ENCODE measurements at regions not wholly inside any gene's neighbourhood (a gene's known extent, or its start where the extent isn't known, plus 50 kb on each side); places are given as distances from the start of the nearest gene placed in this dataset.

GRCh38 chr11:110968348-110969062 is 256.3 kb upstream of the ARHGAP20 start:
- TF ChIP-seq POLR2A (IDR thresholded peaks at IDR 0.05) = no peak
- TF ChIP-seq, protein P1, sequence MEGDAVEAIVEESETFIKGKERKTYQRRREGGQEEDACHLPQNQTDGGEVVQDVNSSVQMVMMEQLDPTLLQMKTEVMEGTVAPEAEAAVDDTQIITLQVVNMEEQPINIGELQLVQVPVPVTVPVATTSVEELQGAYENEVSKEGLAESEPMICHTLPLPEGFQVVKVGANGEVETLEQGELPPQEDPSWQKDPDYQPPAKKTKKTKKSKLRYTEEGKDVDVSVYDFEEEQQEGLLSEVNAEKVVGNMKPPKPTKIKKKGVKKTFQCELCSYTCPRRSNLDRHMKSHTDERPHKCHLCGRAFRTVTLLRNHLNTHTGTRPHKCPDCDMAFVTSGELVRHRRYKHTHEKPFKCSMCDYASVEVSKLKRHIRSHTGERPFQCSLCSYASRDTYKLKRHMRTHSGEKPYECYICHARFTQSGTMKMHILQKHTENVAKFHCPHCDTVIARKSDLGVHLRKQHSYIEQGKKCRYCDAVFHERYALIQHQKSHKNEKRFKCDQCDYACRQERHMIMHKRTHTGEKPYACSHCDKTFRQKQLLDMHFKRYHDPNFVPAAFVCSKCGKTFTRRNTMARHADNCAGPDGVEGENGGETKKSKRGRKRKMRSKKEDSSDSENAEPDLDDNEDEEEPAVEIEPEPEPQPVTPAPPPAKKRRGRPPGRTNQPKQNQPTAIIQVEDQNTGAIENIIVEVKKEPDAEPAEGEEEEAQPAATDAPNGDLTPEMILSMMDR (IDR thresholded peaks at IDR 0.05) = no peak
